ENCODE measurements at regions not wholly inside any gene's neighbourhood (a gene's known extent, or its start where the extent isn't known, plus 50 kb on each side); places are given as distances from the start of the nearest gene placed in this dataset.
A peak's percentile ranks its signal among the peaks of the same experiment; 100 is the strongest.

GRCh38 chr2:221761260-221761659, 189.2 kb upstream of the EPHA4 start:
- no peak overlapping the region for H3K23ac ChIP-seq (ENCODE audit: low read depth, low read length)
- H3K4me1 ChIP-seq (ENCODE audit: control insufficient read depth, insufficient read depth, low read length): no peaks in the 10 kb centered on the region
- H3K18ac ChIP-seq (ENCODE audit: low read depth, low read length): no peak overlapping the region
- no peak overlapping the region for H3K4ac ChIP-seq (ENCODE audit: low read depth, low read length)
- ChIA-PET CTCF (no interaction called here), POLR2A (ENCODE audit: unreplicated experiment) (no interaction called here)
- H3K79me1 ChIP-seq (ENCODE audit: low read depth in 1 of 2, low read length in 2 of 2): no peaks in the 10 kb centered on the region
- TF ChIP-seq MAFK (IDR thresholded peaks at IDR 0.05; ENCODE audit: low read depth, low read length) (peak; percentile 13; the same call in 1 of the 2 replicates), RCOR1 (IDR thresholded peaks at IDR 0.05; ENCODE audit: insufficient replicate concordance, low read length) (no peak)
- no peak overlapping the region for H3K56ac ChIP-seq (ENCODE audit: extremely low read depth, insufficient read depth, low read length)
- H3K9me1 ChIP-seq (ENCODE audit: insufficient read depth, low read length): no peaks in the 10 kb centered on the region
- no peak overlapping the region for H2BK120ac ChIP-seq (ENCODE audit: low read depth, low read length)
- no peak overlapping the region for H3K4me3 ChIP-seq (ENCODE audit: insufficient read depth, low read depth, low read length)
- no peak overlapping the region for H3K14ac ChIP-seq (replicated peaks; ENCODE audit: low read depth, low read length)
- no peaks in the 10 kb centered on the region for H3K36me3 ChIP-seq (ENCODE audit: control insufficient read depth, insufficient read depth, low read length)
- no peak overlapping the region for H4K8ac ChIP-seq (ENCODE audit: low read depth in 2 of 2, low read length in 2 of 2)
- DNase-seq (no peak), ATAC-seq (ENCODE audit: low read depth) (no peak)
- no peak overlapping the region for H2AK5ac ChIP-seq (ENCODE audit: low read depth, low read length)
- H4K5ac ChIP-seq (ENCODE audit: low read depth, low read length): no peak overlapping the region
- H2BK20ac ChIP-seq (ENCODE audit: low read depth, low read length): no peak overlapping the region
- H3K27me3 ChIP-seq (ENCODE audit: control insufficient read depth, insufficient read depth, low read length): peaks cover 2% of the 10 kb centered on the region; the same call in 1 of the 2 replicates
- no peaks in the 10 kb centered on the region for H4K20me1 ChIP-seq (ENCODE audit: insufficient read depth, low read length)
- no TSS peak for BruUV-seq (replicated peaks)
- no peaks in the 10 kb centered on the region for H3K9me3 ChIP-seq (ENCODE audit: control insufficient read depth, insufficient read depth, low read length)
- H2AK9ac ChIP-seq (replicated peaks; ENCODE audit: low read depth, low read length, poor library complexity): no peak overlapping the region
- no peak overlapping the region for H3K4me2 ChIP-seq (ENCODE audit: low read depth, low read length)
- no peak overlapping the region for H3K27ac ChIP-seq (ENCODE audit: insufficient read depth, low read length)
- H2BK15ac ChIP-seq (ENCODE audit: low read depth, low read length): no peak overlapping the region
- no peak overlapping the region for H2AFZ ChIP-seq (replicated peaks; ENCODE audit: low read length, poor library complexity)
- intact Hi-C loops (cut with micrococcal nuclease) (no loop called here), dilution Hi-C loops (cut with HindIII; ENCODE audit: low sequenced_read_pairs, unreplicated experiment) (no loop called here), in situ Hi-C loops (cut with MboI; ENCODE audit: low sequenced_read_pairs) (no loop called here)
- no CpG with 5 or more reads among the region's 2 CpGs for WGBS, 2 experiments (ENCODE audit: extremely low coverage in 2 of 2, insufficient read length in 1 of 2)
- H2BK5ac ChIP-seq (ENCODE audit: low read depth, low read length, poor library complexity, severe bottlenecking): no peak overlapping the region
- no peak overlapping the region for H4K91ac ChIP-seq (ENCODE audit: insufficient read depth, low read depth, low read length)
- no peak overlapping the region for H3K9ac ChIP-seq (ENCODE audit: low read depth, low read length)
